ENCODE measurements at regions not wholly inside any gene's neighbourhood (a gene's known extent, or its start where the extent isn't known, plus 50 kb on each side); places are given as distances from the start of the nearest gene placed in this dataset.

DNA sequence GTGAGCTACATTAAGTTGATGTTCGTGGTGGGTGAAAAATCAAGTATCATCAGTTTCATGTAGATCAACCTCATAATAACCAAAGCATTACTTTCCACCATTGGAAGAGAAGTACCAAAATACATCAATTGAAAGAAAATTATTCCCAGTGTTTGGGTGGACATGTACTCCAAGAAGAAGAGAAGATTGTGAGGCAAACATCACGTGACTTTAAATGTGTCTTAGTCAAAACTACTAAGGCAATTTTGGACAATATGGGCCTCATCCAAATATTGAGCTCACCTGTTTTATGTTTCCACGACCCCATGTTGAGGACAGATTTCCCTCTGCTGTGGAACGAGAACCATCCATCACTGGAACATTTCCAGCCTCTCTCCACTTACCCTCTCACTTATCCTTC, 303.0 kb upstream of the LMCD1 start:
- no peak overlapping the region for H3K4me3 ChIP-seq (ENCODE audit: low read depth, low read length)
- TF ChIP-seq, protein P1, sequence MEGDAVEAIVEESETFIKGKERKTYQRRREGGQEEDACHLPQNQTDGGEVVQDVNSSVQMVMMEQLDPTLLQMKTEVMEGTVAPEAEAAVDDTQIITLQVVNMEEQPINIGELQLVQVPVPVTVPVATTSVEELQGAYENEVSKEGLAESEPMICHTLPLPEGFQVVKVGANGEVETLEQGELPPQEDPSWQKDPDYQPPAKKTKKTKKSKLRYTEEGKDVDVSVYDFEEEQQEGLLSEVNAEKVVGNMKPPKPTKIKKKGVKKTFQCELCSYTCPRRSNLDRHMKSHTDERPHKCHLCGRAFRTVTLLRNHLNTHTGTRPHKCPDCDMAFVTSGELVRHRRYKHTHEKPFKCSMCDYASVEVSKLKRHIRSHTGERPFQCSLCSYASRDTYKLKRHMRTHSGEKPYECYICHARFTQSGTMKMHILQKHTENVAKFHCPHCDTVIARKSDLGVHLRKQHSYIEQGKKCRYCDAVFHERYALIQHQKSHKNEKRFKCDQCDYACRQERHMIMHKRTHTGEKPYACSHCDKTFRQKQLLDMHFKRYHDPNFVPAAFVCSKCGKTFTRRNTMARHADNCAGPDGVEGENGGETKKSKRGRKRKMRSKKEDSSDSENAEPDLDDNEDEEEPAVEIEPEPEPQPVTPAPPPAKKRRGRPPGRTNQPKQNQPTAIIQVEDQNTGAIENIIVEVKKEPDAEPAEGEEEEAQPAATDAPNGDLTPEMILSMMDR (conservative IDR thresholded peaks at IDR 0.05; ENCODE audit: low read depth, low read length), result no peak
- DNase-seq (ENCODE audit: low read depth), result no peak

DNA sequence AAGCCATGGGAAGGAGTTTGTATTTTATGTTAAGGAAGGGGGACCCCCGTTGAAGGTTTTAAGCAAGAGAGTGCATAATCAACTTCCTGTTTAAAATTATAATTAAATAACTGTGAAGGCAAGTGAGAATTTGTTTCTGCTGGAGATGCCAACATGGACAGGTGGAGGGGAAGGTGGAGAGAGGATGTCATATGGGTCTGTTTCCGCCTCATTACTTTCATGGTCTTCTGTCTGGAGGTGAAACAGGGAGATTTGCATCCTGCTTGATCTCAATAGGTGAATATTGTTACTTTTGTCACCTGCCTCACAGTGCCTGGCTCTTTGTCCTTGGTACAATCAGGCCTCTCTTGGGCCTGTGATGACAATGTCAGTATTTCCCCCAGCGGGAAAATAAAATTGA, 300.6 kb upstream of the LMCD1 start:
- H3K4me3 ChIP-seq (ENCODE audit: low read depth, low read length), result no peak overlapping the region
- TF ChIP-seq, protein P1 (conservative IDR thresholded peaks at IDR 0.05; ENCODE audit: low read depth, low read length), result no peak
- DNase-seq (ENCODE audit: low read depth), result no peak

DNA sequence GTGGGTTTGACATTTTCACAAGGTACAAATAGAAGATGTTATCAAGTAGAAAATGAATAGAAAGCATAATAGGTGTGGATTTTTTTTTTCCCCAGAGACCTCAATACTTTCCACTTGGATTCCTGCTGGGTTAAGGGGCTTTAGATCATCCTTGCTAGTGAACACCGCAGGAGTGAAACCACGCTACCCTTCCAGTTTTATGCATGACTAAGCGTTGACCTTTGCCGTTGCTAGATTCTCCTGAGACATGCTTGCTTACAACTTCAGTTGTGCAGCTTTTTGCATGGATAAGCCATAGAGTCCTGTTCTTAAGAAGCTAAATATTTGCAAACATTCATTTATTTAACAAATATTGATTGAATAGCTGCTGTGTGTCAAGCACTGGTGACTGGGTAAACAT, 299.7 kb upstream of the LMCD1 start:
- H3K4me3 ChIP-seq (ENCODE audit: low read depth, low read length), result no peak overlapping the region
- TF ChIP-seq, protein P1 (conservative IDR thresholded peaks at IDR 0.05; ENCODE audit: low read depth, low read length), result no peak
- no peak for DNase-seq (ENCODE audit: low read depth)

DNA sequence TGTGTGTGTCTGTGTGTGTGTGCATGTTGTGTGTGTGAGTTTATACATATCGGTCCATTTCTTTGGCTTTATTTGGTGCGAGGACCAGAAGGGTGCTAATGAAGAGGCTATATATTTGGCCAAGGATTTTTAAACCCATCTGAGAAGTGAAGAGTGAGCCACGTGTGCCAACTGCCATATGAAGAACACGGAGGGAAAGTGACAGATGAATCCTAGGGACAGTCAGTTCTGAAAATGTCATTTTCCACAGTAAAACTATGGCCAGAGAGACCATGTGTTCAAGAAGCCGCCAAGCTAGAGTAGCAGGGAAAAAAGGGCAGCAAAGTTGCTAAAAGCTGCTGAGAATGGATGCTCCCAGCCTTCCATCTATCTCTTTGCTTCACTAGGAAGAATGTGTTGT, 297.3 kb upstream of the LMCD1 start:
- TF ChIP-seq, protein P1 (conservative IDR thresholded peaks at IDR 0.05; ENCODE audit: low read depth, low read length), result no peak
- DNase-seq (ENCODE audit: low read depth), result no peak
- H3K4me3 ChIP-seq (ENCODE audit: low read depth, low read length), result no peak overlapping the region

DNA sequence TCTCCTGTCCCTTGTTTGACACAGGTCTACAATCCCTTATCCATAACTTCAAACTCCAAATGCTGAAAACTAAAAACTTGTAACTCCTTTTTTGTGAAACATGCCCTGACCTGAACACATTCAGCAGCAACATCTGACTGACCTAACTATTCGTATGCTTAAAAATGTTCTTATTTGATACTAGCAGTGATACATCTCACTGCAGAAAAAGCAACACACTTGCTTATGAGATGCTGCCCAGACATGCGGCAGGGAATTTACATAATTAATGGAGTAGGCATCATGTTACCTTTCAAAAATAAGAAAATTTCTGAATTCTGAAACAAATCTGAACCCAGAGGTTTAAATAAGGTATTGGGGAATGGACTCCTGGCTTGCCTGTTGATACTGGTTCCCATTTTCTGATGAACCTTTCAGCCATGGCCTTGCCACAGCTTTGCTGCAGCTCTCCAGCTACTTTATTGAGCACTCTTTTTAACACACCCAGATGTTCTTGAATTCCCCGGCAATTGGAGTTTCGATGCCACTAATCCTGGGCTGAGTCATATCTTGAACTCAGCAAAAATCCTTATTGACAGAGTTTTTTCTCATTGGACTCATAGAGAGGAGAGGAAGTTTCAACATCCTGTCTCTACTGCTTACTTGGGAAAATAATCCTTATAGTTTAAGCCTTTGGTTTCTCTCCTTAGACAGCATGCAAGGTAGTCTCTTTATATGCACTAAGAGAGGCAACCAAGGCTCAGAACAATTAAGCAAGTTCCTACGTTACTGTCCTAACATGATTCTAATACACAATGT, 296.6 kb upstream of the LMCD1 start:
- TF ChIP-seq, protein P1 (conservative IDR thresholded peaks at IDR 0.05; ENCODE audit: low read depth, low read length), result no peak
- no peak overlapping the region for H3K4me3 ChIP-seq (ENCODE audit: low read depth, low read length)
- DNase-seq (ENCODE audit: low read depth), result no peak

DNA sequence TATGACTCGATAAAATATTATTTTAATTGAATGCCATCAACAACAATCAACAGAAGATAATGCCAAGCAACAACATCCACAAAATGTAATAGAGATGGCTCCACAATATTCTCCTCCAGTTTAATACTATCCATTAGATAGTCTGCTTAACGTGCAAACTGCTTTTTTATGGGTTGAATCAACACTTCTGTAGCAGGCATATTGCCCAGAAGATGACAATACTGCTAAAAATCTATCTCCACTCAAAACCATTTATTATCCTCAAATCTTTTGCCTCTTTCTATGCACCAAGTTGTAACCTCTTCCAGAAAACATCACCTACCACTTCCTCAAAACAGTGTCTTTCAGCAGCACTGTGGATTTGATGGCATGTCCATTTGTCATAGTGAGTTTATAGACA, 295.7 kb upstream of the LMCD1 start:
- TF ChIP-seq, protein P1 (conservative IDR thresholded peaks at IDR 0.05; ENCODE audit: low read depth, low read length), result no peak
- no peak for DNase-seq (ENCODE audit: low read depth)
- H3K4me3 ChIP-seq (ENCODE audit: low read depth, low read length), result no peak overlapping the region

Measured in epithelial cell of proximal tubule (primary cell).